NCI-H2227 (cell line): ENCODE measurements at regions not wholly inside any gene's neighbourhood (a gene's known extent, or its start where the extent isn't known, plus 50 kb on each side); places are given as distances from the start of the nearest gene placed in this dataset.
A peak's percentile ranks its signal among the peaks of the same experiment; 100 is the strongest.

ENCODE experiments used
- DNase-seq: peaks from one replicate; lab custom pipeline; 2025; ENCODE audit not compliant: unreplicated experiment; lab: John Stamatoyannopoulos, UW

GRCh38 chr13:74045583-74045982 lies 88.6 kb downstream of the KLF12 start:
- DNase-seq, result no peak

GRCh38 chr13:74043237-74043636 lies 91.0 kb downstream of the KLF12 start:
- no peak for DNase-seq

GRCh38 chr13:74040200-74040599 lies 94.0 kb downstream of the KLF12 start:
- DNase-seq, result peak; percentile 38

GRCh38 chr13:74039667-74040066 lies 94.5 kb downstream of the KLF12 start:
- no peak for DNase-seq

GRCh38 chr13:74039154-74039553 lies 95.0 kb downstream of the KLF12 start:
- DNase-seq, result no peak

GRCh38 chr13:74037762-74038161 lies 96.4 kb downstream of the KLF12 start:
- no peak for DNase-seq

GRCh38 chr13:74036373-74036772 lies 97.8 kb downstream of the KLF12 start:
- DNase-seq, result no peak

- no peak for DNase-seq
Measured at GRCh38 chr13:74035896-74036295, 98.3 kb downstream of the KLF12 start.

GRCh38 chr13:74032325-74032724 lies 101.9 kb downstream of the KLF12 start:
- DNase-seq, result no peak

- DNase-seq, result no peak
Measured at GRCh38 chr13:74027161-74027779, 106.9 kb downstream of the KLF12 start.

- DNase-seq, result no peak
Measured at GRCh38 chr13:74026753-74027152, 107.5 kb downstream of the KLF12 start.

GRCh38 chr13:74025369-74025768 lies 108.8 kb downstream of the KLF12 start:
- DNase-seq, result no peak

GRCh38 chr13:74024856-74025255 lies 109.3 kb downstream of the KLF12 start:
- no peak for DNase-seq

- DNase-seq, result no peak
Measured at GRCh38 chr13:74024314-74024713, 109.9 kb downstream of the KLF12 start.

- no peak for DNase-seq
Measured at GRCh38 chr13:74023484-74023883, 110.7 kb downstream of the KLF12 start.

GRCh38 chr13:74021505-74021904 lies 112.7 kb downstream of the KLF12 start:
- no peak for DNase-seq

GRCh38 chr13:74018062-74018431 lies 116.2 kb downstream of the KLF12 start:
- DNase-seq, result no peak

- no peak for DNase-seq
Measured at GRCh38 chr13:74017301-74018061, 116.7 kb downstream of the KLF12 start.

- DNase-seq, result no peak
Measured at GRCh38 chr13:74015137-74015536, 119.1 kb downstream of the KLF12 start.

GRCh38 chr13:74009100-74009668 lies 125.0 kb downstream of the KLF12 start:
- DNase-seq, result no peak

- no peak for DNase-seq
Measured at GRCh38 chr13:74006666-74007065, 127.5 kb downstream of the KLF12 start.
